GM18519 (cell line): ENCODE measurements at regions not wholly inside any gene's neighbourhood (a gene's known extent, or its start where the extent isn't known, plus 50 kb on each side); places are given as distances from the start of the nearest gene placed in this dataset.

Source experiments
- ATAC-seq: cut with Tn5 transposase; IDR thresholded peaks from one replicate; pipeline ENCODE4 v1.9.1; 2021; ENCODE audit warnings: mild to moderate bottlenecking, moderate library complexity; ENCODE audit not compliant: unreplicated experiment, low FRiP score

DNA sequence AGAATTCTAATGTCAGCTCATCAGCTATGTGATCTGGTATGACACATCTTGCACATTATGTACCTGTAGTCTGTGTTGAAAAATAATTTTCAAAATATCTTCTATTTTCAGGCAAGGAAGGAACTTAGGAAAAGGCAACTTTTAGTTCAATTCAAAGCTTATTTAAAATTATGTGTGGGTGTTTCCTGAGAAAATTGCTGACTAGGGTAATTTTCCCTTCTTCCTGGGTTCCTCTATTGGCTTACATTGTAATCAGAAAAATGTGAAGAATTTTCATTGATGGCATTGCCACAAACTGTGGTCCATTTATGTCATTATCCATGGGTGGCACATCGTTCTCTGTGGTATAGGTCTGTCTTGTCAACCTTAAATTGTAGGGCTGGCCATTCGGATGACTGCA lies 328.7 kb upstream of the SGCD start:
- no peak for ATAC-seq

DNA sequence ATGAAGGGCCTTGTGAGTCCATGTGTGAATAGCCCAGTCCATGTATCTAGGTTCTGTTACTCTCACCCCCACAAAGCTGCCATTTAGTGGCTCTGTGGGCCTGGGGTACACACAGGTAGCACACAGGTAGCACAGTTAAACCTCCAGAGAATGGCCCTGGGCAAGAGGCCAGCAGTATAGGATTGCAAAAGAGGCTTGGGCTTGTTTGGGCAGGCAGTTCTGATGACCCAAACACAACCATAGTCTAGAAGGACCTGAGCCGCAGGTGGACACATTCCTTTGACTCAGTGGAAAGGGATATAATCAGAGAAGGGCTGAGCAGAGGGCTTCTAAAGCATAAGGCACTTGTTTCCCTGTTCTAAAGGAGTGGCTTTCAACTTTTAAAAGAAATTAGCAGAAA lies 326.8 kb upstream of the SGCD start:
- no peak for ATAC-seq

GRCh38 chr5:156004754-156005153 lies 322.2 kb upstream of the SGCD start:
- ATAC-seq = no peak

GRCh38 chr5:156006026-156006647 lies 320.8 kb upstream of the SGCD start:
- ATAC-seq = no peak

GRCh38 chr5:156008844-156009243 lies 318.1 kb upstream of the SGCD start:
- no peak for ATAC-seq

- no peak for ATAC-seq
Observed at GRCh38 chr5:156009583-156009982, 317.4 kb upstream of the SGCD start.

DNA sequence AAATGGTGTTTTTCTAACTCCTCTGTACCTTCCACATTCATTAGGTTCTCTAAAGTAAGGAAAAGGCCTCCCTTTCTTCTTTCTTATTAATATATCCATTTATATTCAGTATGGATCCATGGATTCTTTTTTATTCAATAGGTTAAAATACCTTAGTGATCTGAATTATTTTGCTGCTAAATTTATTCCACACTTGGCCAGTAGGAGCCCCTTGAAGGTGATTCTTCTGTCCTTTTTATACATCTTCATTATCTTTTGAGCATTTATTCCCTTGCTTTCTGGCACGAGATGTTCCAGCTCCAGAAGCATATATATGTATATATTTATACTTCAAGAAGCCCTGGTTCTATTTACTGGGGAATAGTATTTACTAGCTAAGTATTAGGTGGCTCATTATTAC lies 311.8 kb upstream of the SGCD start:
- no peak for ATAC-seq

GRCh38 chr5:156019130-156019529 lies 307.8 kb upstream of the SGCD start:
- no peak for ATAC-seq

DNA sequence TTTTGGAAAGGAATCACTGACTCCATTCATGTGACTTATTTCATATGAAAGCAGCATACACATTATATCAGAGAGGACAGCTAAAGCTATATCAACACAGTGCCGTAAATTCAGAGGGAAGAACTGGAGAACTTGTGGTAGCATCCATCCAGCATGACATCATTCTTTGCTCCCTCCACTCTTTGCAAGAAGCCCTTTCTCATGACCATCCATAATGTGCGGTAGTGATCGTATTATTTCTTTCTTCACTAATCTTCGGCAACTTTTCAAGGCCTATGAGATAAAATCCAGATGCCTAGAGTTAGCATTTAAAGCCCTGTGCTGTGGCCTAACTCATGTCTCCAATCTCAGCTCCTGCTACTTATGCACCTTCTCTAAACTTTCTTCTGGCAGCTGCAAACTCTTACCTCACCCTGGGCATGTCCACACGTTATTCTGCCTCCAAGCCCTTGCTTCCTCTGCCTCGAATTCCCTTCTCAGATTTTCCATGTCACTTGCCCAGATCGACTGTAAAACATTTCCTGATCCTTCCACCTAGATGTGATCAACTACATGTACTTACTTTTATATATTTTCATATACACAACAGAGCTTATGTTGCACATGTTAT lies 307.3 kb upstream of the SGCD start:
- no peak for ATAC-seq

DNA sequence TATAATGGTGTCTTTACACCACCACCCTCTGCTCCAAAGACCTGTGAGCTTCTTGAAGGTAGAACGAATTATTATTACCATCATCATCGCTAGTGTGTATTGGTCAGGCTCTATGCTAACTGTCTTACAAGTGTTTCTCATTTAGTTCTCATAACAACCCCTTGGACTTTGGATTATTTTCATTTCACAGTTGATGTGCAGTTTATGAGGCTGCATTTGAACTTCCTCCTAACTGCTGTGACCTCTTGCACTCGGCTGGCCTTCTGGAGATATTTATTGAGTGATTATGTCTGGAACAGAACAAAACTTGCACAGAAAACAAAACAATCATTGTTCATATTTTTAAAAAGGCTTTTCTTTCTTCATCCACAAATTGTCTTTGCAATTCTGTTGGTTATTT lies 306.3 kb upstream of the SGCD start:
- ATAC-seq = no peak

- ATAC-seq = peak; percentile 61
Observed at GRCh38 chr5:156021866-156022265, 305.1 kb upstream of the SGCD start.

DNA sequence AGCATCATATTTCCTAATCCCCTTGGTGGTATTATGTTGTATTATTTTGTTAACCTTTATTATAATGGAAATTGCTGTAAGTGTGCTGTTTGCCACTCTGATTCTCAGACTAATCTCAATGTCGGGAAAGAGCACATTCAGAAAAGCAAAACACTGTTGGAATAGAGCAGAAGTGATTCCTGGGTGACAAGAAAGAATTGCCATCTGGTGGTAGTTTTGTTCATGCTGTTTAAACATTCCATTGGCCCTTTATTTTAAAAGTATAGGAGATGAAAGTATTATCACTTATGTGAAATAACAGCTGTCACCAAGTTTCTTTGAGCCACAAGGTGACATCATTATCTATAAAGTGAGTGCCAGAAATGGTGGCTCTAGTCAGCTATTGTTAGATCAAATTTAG lies 301.3 kb upstream of the SGCD start:
- no peak for ATAC-seq

DNA sequence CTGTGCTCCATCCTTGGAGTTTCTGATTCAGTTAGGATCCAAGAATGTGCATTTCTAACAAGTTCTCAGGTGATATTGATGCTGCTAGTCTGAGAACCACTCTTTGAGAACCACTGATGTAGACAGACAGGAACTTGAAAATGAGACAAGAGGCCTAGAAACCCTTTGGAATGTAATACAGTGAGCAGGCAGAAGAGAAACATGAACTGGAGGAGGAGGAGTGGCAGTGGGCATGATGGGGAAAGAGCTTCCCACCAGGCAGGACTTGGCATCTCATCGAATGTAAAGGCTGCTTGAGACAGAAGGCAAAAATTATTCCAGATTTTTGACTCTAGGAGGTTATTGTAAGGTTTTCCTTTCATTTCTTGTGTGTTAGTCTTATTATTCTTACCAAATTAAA lies 295.8 kb upstream of the SGCD start:
- ATAC-seq = no peak

- ATAC-seq = no peak
Observed at GRCh38 chr5:156036640-156037039, 290.3 kb upstream of the SGCD start.

DNA sequence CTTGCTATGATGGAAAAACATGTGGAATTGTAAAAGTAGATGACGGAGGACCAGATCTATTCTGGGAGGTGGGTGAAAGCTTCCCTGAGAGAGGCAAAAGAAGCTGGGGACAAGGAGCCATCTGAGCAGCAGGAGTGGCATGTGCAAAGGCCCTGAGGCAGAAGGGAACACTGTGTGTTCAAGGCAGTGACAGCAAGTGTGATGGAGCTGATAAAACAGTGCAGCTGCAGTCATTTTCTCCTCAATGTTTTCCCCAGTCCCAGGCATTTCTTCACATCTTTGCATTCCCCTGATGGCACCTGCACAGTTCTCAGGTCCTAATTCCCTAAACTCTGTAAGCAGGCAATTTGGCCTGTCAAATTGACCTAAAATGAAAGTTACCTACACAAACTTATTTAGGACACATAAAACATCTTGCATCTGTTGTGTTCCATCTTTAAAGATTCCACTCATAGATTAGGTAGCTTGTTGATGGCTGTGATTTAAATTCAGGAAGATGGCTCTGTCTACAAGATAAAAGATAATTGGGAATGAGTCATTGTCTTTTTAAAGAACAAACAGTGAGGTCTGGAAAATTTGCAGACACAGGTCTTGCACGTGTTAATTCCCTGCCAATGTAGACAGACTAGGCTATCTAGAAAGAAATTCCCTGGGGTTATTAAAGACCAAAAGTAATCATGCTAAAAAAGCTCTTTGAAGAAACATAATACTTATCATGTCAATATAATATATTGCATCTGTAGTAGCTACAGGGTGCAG lies 289.6 kb upstream of the SGCD start:
- no peak for ATAC-seq

DNA sequence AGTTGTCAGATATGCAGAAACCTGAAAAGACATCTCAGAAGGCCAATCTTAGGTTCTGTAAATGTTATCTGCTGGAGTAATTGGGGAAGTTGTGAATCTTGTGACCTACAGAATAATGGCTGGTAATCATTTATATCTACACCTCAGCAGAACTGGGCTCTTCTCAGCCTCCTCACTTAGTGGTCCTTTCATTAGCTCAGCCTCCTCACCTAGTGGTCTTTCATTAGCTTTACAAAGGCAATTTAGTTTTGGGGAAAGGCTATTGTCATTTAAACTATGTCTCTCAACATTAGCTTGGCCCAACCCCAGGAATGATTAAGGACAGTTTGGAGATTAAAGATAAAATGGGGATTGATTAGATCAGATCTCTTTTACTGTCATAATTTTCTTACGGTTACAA lies 284.2 kb upstream of the SGCD start:
- ATAC-seq = no peak

DNA sequence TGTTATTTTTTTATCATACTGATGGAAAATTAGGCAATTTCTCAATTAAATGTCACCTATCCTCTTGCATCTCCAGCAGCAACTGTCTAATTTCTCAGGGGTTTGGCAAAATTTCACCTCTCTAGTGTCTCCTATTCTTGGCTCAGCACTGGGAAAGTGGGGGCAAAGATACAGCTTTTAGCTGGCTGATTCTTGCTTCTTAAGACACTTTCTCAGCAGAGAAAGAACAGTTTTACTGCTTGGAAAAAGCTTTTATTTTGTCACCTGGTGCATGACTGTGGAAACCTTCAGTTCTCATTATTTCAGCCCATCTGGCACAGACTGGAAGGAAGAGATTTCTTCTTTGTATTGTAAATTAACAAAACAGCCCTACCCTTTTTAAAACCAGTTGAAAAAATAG lies 283.6 kb upstream of the SGCD start:
- no peak for ATAC-seq

- no peak for ATAC-seq
Observed at GRCh38 chr5:156051972-156052371, 275.0 kb upstream of the SGCD start.

DNA sequence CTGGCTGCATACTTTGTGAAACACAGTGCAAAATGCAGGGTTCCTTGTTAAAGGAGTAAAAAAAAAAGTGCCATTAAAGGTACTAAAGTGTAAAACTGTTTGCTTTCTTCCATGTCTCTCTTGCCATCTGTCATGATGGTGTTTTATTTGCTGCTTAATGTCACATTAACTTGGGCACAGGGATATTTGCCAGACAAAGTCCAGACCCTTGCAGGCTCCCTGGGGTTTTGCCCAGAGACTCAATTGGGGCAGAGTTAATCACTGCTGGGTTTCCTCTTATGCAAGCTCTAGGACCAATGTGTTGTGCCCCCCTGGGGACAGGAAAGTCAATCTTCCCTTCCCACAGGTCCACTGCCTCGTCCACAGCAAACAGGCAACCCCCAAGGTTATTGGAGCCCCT lies 274.3 kb upstream of the SGCD start:
- ATAC-seq = no peak

DNA sequence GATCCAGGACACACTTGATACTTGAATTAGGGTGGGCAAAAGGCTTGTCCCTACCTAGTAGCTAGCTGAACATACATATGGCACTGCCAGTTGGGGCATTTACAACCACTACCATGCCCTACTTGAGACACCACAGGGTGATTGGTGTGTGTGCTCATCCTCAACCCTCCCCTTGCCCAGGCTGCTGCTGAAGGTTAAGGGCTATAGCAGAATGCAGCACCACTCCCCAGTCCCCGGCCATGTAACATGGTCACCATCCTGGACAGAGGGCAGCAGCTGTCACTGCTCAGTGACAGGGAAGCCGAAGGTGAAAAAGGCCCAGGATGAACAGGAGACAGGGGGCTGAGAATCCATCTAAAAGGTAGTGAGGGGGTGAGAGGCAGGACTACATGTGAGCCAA lies 273.9 kb upstream of the SGCD start:
- no peak for ATAC-seq

DNA sequence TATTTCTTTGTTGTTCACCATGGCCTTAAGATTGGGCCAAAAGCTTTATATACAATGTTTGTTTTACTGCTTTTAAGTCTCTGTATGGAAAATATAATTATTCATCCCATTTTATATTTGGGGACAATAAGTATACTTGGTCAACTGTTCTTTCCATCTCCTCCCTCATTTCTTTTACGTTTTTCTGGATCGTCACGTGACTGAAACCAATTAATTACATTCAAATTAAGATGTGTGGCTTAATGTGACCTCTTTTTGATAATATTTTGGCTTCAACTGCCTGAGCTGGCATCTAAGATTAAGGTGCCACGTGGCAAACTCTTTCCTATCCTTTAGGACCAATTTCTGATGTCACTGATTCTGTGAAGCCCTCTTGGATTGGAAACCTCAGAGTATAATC lies 250.1 kb upstream of the SGCD start:
- ATAC-seq = no peak

DNA sequence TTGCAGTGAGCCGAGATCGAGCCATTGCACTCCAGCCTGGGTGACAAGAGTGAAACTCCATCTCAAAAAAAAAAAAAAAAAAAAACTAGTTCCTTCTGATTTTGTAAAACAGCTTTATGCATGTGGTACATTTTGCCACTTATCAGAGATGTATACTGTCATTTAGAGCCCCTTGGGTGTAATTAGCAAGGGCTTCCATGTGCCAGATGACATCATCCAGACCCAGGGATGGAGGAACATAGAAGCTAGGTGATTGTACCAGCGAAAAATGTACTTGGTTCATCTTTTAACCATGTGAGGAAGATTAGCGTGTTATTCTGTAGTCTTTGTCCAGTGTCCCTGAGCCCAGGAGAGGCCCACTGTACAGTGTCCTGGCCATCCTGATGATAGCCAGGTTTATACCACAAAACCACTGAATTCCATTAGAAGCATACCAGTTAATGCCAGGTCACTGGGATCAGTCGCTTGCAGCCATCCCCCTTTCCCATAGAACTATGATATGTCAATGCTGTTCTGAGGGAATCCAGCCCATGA lies 239.3 kb upstream of the SGCD start:
- ATAC-seq = no peak
